GM12878 (cell line): ENCODE measurements at regions not wholly inside any gene's neighbourhood (a gene's known extent, or its start where the extent isn't known, plus 50 kb on each side); places are given as distances from the start of the nearest gene placed in this dataset.

Experiments
- ATAC-seq: fragments of 200-7000 bp; cut with Tn5 transposase; 3 replicates; pipeline ENCODE4 v1.9.1; 2020; ENCODE audit warnings: mild to moderate bottlenecking, moderate library complexity
- BruUV-seq: library from RNA; stranded (reverse); fragments of 400-500 nt; replicated peaks from 2 replicates; lab custom pipeline; 2021; lab: Mats Ljungman, UMichigan
- CTCF ChIA-PET: fragments of 300-600 bp; sonication (Branson Sonifier 250); formaldehyde crosslinking; extraction: SDS; loops from one replicate; lab custom pipeline; 2021; ENCODE audit warnings: inconsistent platforms; lab: Yijun Ruan, JAX
- POLR2A ChIA-PET: fragments of 350-600 bp; formaldehyde crosslinking; extraction: SDS; loops from one replicate; lab custom pipeline; 2021; ENCODE audit warnings: inconsistent platforms; lab: Charles Lee
- RAD21 ChIA-PET: fragments of 300-600 bp; sonication (Branson Sonifier 250); formaldehyde crosslinking; loops from one replicate; lab custom pipeline; 2023; ENCODE audit warnings: antibody characterized with exemption; ENCODE audit not compliant: unreplicated experiment; lab: Charles Lee
- SMC1A ChIA-PET: fragments of 300-600 bp; sonication (Branson Sonifier 250); formaldehyde crosslinking; loops from one replicate; lab custom pipeline; 2023; ENCODE audit not compliant: unreplicated experiment, uncharacterized antibody; lab: Charles Lee
- DNase-seq: peaks from one replicate; pipeline ENCODE4 v3.0.0-alpha.2; 2011; ENCODE audit warnings: low read depth, low spot score
- FAIRE-seq: peaks from 3 replicates; lab custom pipeline; 2011; peaks lifted over from hg19 to GRCh38; lab: Jason Lieb, UNC
- H2AFZ ChIP-seq: 2 replicates; pipeline ENCODE4 v1.6.0; 2011; ENCODE audit warnings: low read depth, low read length, control low read depth; ENCODE audit not compliant: control insufficient read depth
- H3K27ac ChIP-seq: 2 replicates; pipeline ENCODE4 v1.5.1; 2011; ENCODE audit warnings: control low read depth; ENCODE audit not compliant: control insufficient read depth, insufficient read depth
- H3K27me3 ChIP-seq, 2 experiments: replicated peaks in 1 of 2; 2 replicates each; pipeline versions ENCODE4 v1.6.0 to v1.6.1; 2011; ENCODE audit warnings: low read length in 1 of 2; ENCODE audit not compliant: control insufficient read depth in 2 of 2, insufficient read depth in 2 of 2
- H3K36me3 ChIP-seq, 2 experiments: 2 replicates each; pipeline ENCODE4 v1.5.1; 2011; ENCODE audit warnings: low read length in 1 of 2; ENCODE audit not compliant: control insufficient read depth in 2 of 2, insufficient read depth in 2 of 2
- H3K4me1 ChIP-seq: 2 replicates; pipeline ENCODE4 v1.6.1; 2011; ENCODE audit warnings: mild to moderate bottlenecking, low read length, moderate library complexity, mixed read lengths; ENCODE audit not compliant: control insufficient read depth, insufficient read depth
- H3K4me2 ChIP-seq: 2 replicates; pipeline ENCODE4 v1.6.0; 2011; ENCODE audit warnings: control low read depth; ENCODE audit not compliant: control insufficient read depth, insufficient read depth
- H3K4me3 ChIP-seq: fragments of 200-600 bp; sonication (generic); 2 replicates; pipeline ENCODE4 v1.5.1; 2016
- H3K79me2 ChIP-seq: 2 replicates; pipeline ENCODE4 v1.6.0; 2011; ENCODE audit warnings: low read length; ENCODE audit not compliant: control insufficient read depth, insufficient read depth
- H3K9ac ChIP-seq: 2 replicates; pipeline ENCODE4 v1.8.0; 2011; ENCODE audit warnings: low read length, control low read depth, mixed read lengths; ENCODE audit not compliant: control insufficient read depth, insufficient read depth
- H3K9me3 ChIP-seq: replicated peaks from 3 replicates; pipeline ENCODE4 v1.5.1; 2011; ENCODE audit warnings: mild to moderate bottlenecking, low read length; ENCODE audit not compliant: control insufficient read depth, insufficient read depth
- H4K20me1 ChIP-seq: 2 replicates; pipeline ENCODE4 v1.6.0; 2011; ENCODE audit not compliant: control insufficient read depth, insufficient read depth
- BHLHE40 ChIP-seq, 2 experiments: fragments of 450-650 bp in 1 of 2; IDR thresholded peaks; 2 replicates each; pipeline ENCODE4 v1.6.1; 2011 to 2017; ENCODE audit warnings: low read depth in 2 of 2, borderline replicate concordance in 1 of 2, improper control_type of control experiment in 1 of 2, low read length in 1 of 2, mild to moderate bottlenecking in 1 of 2
- CREB1 ChIP-seq: IDR thresholded peaks from 2 replicates; pipeline ENCODE4 v1.6.1; 2012; ENCODE audit warnings: low read depth, mild to moderate bottlenecking, inconsistent platforms
- HCFC1 ChIP-seq: fragments of 150-350 bp; IDR thresholded peaks from 2 replicates; pipeline ENCODE4 v1.6.1; 2014; ENCODE audit warnings: low read length
- MTA2 ChIP-seq: fragments of 450-650 bp; IDR thresholded peaks from 2 replicates; pipeline ENCODE4 v1.6.1; 2016; ENCODE audit warnings: low read depth, mild to moderate bottlenecking, moderate library complexity
- MTA3 ChIP-seq: IDR thresholded peaks from 2 replicates; pipeline ENCODE4 v1.6.1; 2012; ENCODE audit warnings: low read length, inconsistent platforms, borderline replicate concordance
- RBBP5 ChIP-seq: fragments of 200-600 bp; sonication (generic); conservative IDR thresholded peaks from 2 replicates; pipeline ENCODE4 v1.6.1; 2016
- SIN3A ChIP-seq: IDR thresholded peaks from 2 replicates; pipeline ENCODE4 v1.6.1; 2012; ENCODE audit warnings: low read depth, low read length, improper control_type of control experiment
- TAF1 ChIP-seq: IDR thresholded peaks from 2 replicates; pipeline ENCODE4 v1.6.1; 2011; ENCODE audit warnings: mild to moderate bottlenecking, low read depth, low read length, borderline replicate concordance
- TCF7 ChIP-seq: IDR thresholded peaks from 2 replicates; pipeline ENCODE4 v1.6.1; 2014; ENCODE audit warnings: antibody characterized with exemption, borderline replicate concordance
- WGBS: methylation state at CpG from one replicate; pipeline ENCODE4 v1.1.6; 2016; ENCODE audit warnings: low lambda C conversion rate; ENCODE audit not compliant: insufficient replicate concordance, insufficient coverage; ENCODE audit errors: missing lambda C conversion rate; 5-methylcytosine and 5-hydroxymethylcytosine counted together
- in situ Hi-C: fragments of 300-500 bp; cut with MboI; formaldehyde crosslinking; loops from 9 replicates; pipeline ENCODE4 v1.14.3; 2018; ENCODE audit warnings: mixed read lengths
- intact Hi-C: fragments of 100-400 bp; cut with micrococcal nuclease; formaldehyde crosslinking; loops from one replicate; pipeline ENCODE4 v1.14.2; 2022; ENCODE audit not compliant: unreplicated experiment
- TF ChIP-seq, protein P1 (sequence below): fragments of 450-650 bp; IDR thresholded peaks from 2 replicates; pipeline ENCODE4 v1.6.1; 2017; ENCODE audit warnings: antibody characterized with exemption, mild to moderate bottlenecking, moderate library complexity
- TF ChIP-seq, protein P2 (sequence below): fragments of 450-650 bp; IDR thresholded peaks from 2 replicates; pipeline ENCODE4 v1.6.1; 2017; ENCODE audit warnings: mild to moderate bottlenecking, low read depth, inconsistent platforms; ENCODE audit not compliant: poor library complexity, severe bottlenecking

DNA sequence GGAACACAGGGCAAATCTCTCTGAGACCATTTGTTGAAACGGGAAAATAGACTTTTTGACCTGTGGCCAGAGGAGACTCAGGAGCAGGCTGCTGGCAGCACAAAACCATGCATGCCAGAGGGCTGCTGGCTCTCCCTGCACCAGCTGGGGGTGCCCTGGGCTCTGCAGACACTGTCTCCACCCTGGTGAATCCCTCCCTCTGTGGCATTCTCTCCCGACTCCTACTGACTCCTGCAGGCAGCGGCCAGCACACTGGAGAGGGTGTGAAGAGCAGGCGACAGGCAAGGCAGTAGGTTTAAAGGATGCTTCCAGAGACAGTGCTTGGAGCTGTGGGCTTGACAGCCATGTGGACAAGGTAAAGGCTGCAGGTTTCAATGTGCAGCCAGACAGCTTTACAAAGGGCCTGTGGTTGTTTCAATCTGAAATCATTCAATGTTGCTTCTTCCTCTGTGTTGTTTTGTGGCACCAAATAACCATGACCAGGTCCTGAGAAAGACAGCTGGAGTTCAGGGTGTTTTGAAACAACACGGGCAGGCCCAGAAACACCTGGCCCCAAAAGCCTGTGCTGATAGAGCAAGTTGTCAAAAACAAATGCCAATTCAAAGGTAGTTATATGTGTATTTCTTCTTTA lies 431.0 kb upstream of the ATP10A start:
- Histone ChIP-seq H3K27me3 (no peaks in the 10 kb centered on the region), H3K4me2 (no peak overlapping the region), H3K9me3 (no peaks in the 10 kb centered on the region), H4K20me1 (no peaks in the 10 kb centered on the region), H3K36me3 (no peaks in the 10 kb centered on the region), H3K4me3 (no peak overlapping the region), H3K27ac (no peak overlapping the region), H3K9ac (no peak overlapping the region), H3K79me2 (no peaks in the 10 kb centered on the region), H3K4me1 (no peaks in the 10 kb centered on the region), H2AFZ (no peak overlapping the region)
- 13% methylated on average over 5 of the region's 5 CpGs for WGBS
- no TSS peak for BruUV-seq
- FAIRE-seq (no peak), ATAC-seq (no peak), DNase-seq (no peak)
- intact Hi-C loops (no loop called here), in situ Hi-C loops (no loop called here)
- ChIA-PET SMC1A (no interaction called here), POLR2A (no interaction called here), RAD21 (no interaction called here), CTCF (no interaction called here)
- TF ChIP-seq CREB1 (no peak), MTA2 (no peak), BHLHE40 (IDR thresholded peaks at IDR 0.05; ENCODE audit: borderline replicate concordance in 1 of 2, low read depth in 2 of 2, low read length in 1 of 2) (no peak), HCFC1 (no peak), SIN3A (no peak), MTA3 (no peak), RBBP5 (no peak), TCF7 (no peak), TAF1 (no peak)
- TF ChIP-seq, protein P1, sequence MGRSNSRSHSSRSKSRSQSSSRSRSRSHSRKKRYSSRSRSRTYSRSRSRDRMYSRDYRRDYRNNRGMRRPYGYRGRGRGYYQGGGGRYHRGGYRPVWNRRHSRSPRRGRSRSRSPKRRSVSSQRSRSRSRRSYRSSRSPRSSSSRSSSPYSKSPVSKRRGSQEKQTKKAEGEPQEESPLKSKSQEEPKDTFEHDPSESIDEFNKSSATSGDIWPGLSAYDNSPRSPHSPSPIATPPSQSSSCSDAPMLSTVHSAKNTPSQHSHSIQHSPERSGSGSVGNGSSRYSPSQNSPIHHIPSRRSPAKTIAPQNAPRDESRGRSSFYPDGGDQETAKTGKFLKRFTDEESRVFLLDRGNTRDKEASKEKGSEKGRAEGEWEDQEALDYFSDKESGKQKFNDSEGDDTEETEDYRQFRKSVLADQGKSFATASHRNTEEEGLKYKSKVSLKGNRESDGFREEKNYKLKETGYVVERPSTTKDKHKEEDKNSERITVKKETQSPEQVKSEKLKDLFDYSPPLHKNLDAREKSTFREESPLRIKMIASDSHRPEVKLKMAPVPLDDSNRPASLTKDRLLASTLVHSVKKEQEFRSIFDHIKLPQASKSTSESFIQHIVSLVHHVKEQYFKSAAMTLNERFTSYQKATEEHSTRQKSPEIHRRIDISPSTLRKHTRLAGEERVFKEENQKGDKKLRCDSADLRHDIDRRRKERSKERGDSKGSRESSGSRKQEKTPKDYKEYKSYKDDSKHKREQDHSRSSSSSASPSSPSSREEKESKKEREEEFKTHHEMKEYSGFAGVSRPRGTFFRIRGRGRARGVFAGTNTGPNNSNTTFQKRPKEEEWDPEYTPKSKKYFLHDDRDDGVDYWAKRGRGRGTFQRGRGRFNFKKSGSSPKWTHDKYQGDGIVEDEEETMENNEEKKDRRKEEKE: no peak
- TF ChIP-seq, protein P2, sequence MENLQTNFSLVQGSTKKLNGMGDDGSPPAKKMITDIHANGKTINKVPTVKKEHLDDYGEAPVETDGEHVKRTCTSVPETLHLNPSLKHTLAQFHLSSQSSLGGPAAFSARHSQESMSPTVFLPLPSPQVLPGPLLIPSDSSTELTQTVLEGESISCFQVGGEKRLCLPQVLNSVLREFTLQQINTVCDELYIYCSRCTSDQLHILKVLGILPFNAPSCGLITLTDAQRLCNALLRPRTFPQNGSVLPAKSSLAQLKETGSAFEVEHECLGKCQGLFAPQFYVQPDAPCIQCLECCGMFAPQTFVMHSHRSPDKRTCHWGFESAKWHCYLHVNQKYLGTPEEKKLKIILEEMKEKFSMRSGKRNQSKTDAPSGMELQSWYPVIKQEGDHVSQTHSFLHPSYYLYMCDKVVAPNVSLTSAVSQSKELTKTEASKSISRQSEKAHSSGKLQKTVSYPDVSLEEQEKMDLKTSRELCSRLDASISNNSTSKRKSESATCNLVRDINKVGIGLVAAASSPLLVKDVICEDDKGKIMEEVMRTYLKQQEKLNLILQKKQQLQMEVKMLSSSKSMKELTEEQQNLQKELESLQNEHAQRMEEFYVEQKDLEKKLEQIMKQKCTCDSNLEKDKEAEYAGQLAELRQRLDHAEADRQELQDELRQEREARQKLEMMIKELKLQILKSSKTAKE: no peak
